VCaP (cell line): ENCODE measurements at regions not wholly inside any gene's neighbourhood (a gene's known extent, or its start where the extent isn't known, plus 50 kb on each side); places are given as distances from the start of the nearest gene placed in this dataset.

Source experiments
- H3K27ac ChIP-seq: fragments of 450-650 bp; 2 replicates; pipeline ENCODE4 v1.5.1; 2017
- CTCF ChIP-seq: fragments of 450-650 bp; conservative IDR thresholded peaks from 2 replicates; pipeline ENCODE4 v1.5.1; 2017; ENCODE audit warnings: mild to moderate bottlenecking, moderate library complexity

GRCh38 chr9:31153250-31153840 lies 1231.1 kb upstream of the ACO1 start:
- no peak for TF ChIP-seq CTCF
- no peak overlapping the region for H3K27ac ChIP-seq

- TF ChIP-seq CTCF, result no peak
- no peak overlapping the region for H3K27ac ChIP-seq
Observed at GRCh38 chr9:31166516-31166915, 1217.9 kb upstream of the ACO1 start.

GRCh38 chr9:31168161-31168560 lies 1216.3 kb upstream of the ACO1 start:
- no peak for TF ChIP-seq CTCF
- no peak overlapping the region for H3K27ac ChIP-seq

- TF ChIP-seq CTCF, result no peak
- no peak overlapping the region for H3K27ac ChIP-seq
Observed at GRCh38 chr9:31174681-31175080, 1209.8 kb upstream of the ACO1 start.

- H3K27ac ChIP-seq, result no peak overlapping the region
- no peak for TF ChIP-seq CTCF
Observed at GRCh38 chr9:31183866-31184265, 1200.6 kb upstream of the ACO1 start.

- no peak for TF ChIP-seq CTCF
Observed at GRCh38 chr9:31185831-31186230, 1198.6 kb upstream of the ACO1 start.

GRCh38 chr9:31188496-31188895 lies 1195.9 kb upstream of the ACO1 start:
- no peak for TF ChIP-seq CTCF

More at GRCh38 chr9:31185831-31186230, 1198.6 kb upstream of the ACO1 start:
- H3K27ac ChIP-seq, result no peak overlapping the region

More at GRCh38 chr9:31188496-31188895, 1195.9 kb upstream of the ACO1 start:
- H3K27ac ChIP-seq, result no peak overlapping the region
